ENCODE measurements at regions not wholly inside any gene's neighbourhood (a gene's known extent, or its start where the extent isn't known, plus 50 kb on each side); places are given as distances from the start of the nearest gene placed in this dataset.

GRCh38 chr18:78641689-78642231 lies 337.9 kb upstream of the SALL3 start:
- FAIRE-seq (no peak), DNase-seq (ENCODE audit: insufficient read length) (no peak)
- TF ChIP-seq POLR2A (IDR thresholded peaks at IDR 0.05; ENCODE audit: low read depth, low read length) (no peak), TAF1 (IDR thresholded peaks at IDR 0.05; ENCODE audit: borderline replicate concordance, low read depth, low read length) (no peak), POLR2AphosphoS5 (IDR thresholded peaks at IDR 0.05; ENCODE audit: low read depth, low read length) (no peak)

- DNase-seq (ENCODE audit: insufficient read length) (no peak), FAIRE-seq (no peak)
- TF ChIP-seq POLR2A (IDR thresholded peaks at IDR 0.05; ENCODE audit: low read depth, low read length) (no peak), TAF1 (IDR thresholded peaks at IDR 0.05; ENCODE audit: borderline replicate concordance, low read depth, low read length) (no peak)
Measured at GRCh38 chr18:78642296-78642951, 337.2 kb upstream of the SALL3 start.

- FAIRE-seq: no peak
- no peak for DNase-seq (ENCODE audit: insufficient read length)
- TF ChIP-seq POLR2A (IDR thresholded peaks at IDR 0.05; ENCODE audit: low read depth, low read length): no peak
- no peak for TF ChIP-seq TAF1 (IDR thresholded peaks at IDR 0.05; ENCODE audit: borderline replicate concordance, low read depth, low read length)
- TF ChIP-seq POLR2AphosphoS5 (IDR thresholded peaks at IDR 0.05; ENCODE audit: low read depth, low read length): no peak
Measured at GRCh38 chr18:78643004-78643403, 336.6 kb upstream of the SALL3 start.

GRCh38 chr18:78643981-78644380 lies 335.6 kb upstream of the SALL3 start:
- no peak for DNase-seq (ENCODE audit: insufficient read length)
- FAIRE-seq: no peak
- TF ChIP-seq TAF1 (IDR thresholded peaks at IDR 0.05; ENCODE audit: borderline replicate concordance, low read depth, low read length) (no peak), POLR2A (IDR thresholded peaks at IDR 0.05; ENCODE audit: low read depth, low read length) (no peak), POLR2AphosphoS5 (IDR thresholded peaks at IDR 0.05; ENCODE audit: low read depth, low read length) (no peak)

GRCh38 chr18:78645216-78645615 lies 334.4 kb upstream of the SALL3 start:
- TF ChIP-seq POLR2A (IDR thresholded peaks at IDR 0.05; ENCODE audit: low read depth, low read length) (no peak), TAF1 (IDR thresholded peaks at IDR 0.05; ENCODE audit: borderline replicate concordance, low read depth, low read length) (no peak), POLR2AphosphoS5 (IDR thresholded peaks at IDR 0.05; ENCODE audit: low read depth, low read length) (no peak)
- no peak for FAIRE-seq
- DNase-seq (ENCODE audit: insufficient read length): no peak

GRCh38 chr18:78647018-78647417 lies 332.6 kb upstream of the SALL3 start:
- TF ChIP-seq POLR2A (IDR thresholded peaks at IDR 0.05; ENCODE audit: low read depth, low read length) (no peak), POLR2AphosphoS5 (IDR thresholded peaks at IDR 0.05; ENCODE audit: low read depth, low read length) (no peak), TAF1 (IDR thresholded peaks at IDR 0.05; ENCODE audit: borderline replicate concordance, low read depth, low read length) (no peak)
- DNase-seq (ENCODE audit: insufficient read length): no peak
- FAIRE-seq: no peak

- no peak for TF ChIP-seq POLR2A (IDR thresholded peaks at IDR 0.05; ENCODE audit: low read depth, low read length)
- TF ChIP-seq TAF1 (IDR thresholded peaks at IDR 0.05; ENCODE audit: borderline replicate concordance, low read depth, low read length): no peak
- no peak for TF ChIP-seq POLR2AphosphoS5 (IDR thresholded peaks at IDR 0.05; ENCODE audit: low read depth, low read length)
- FAIRE-seq (no peak), DNase-seq (ENCODE audit: insufficient read length) (no peak)
Measured at GRCh38 chr18:78649421-78649820, 330.2 kb upstream of the SALL3 start.

GRCh38 chr18:78650926-78651325 lies 328.7 kb upstream of the SALL3 start:
- FAIRE-seq: no peak
- no peak for TF ChIP-seq POLR2AphosphoS5 (IDR thresholded peaks at IDR 0.05; ENCODE audit: low read depth, low read length)
- TF ChIP-seq TAF1 (IDR thresholded peaks at IDR 0.05; ENCODE audit: borderline replicate concordance, low read depth, low read length): no peak
- TF ChIP-seq POLR2A (IDR thresholded peaks at IDR 0.05; ENCODE audit: low read depth, low read length): no peak
- no peak for DNase-seq (ENCODE audit: insufficient read length)

GRCh38 chr18:78652001-78652545 lies 327.5 kb upstream of the SALL3 start:
- DNase-seq (ENCODE audit: insufficient read length): no peak
- TF ChIP-seq TAF1 (IDR thresholded peaks at IDR 0.05; ENCODE audit: borderline replicate concordance, low read depth, low read length) (no peak), POLR2A (IDR thresholded peaks at IDR 0.05; ENCODE audit: low read depth, low read length) (no peak), POLR2AphosphoS5 (IDR thresholded peaks at IDR 0.05; ENCODE audit: low read depth, low read length) (no peak)
- FAIRE-seq: no peak

GRCh38 chr18:78655921-78656320 lies 323.7 kb upstream of the SALL3 start:
- FAIRE-seq (no peak), DNase-seq (ENCODE audit: insufficient read length) (no peak)
- TF ChIP-seq POLR2A (IDR thresholded peaks at IDR 0.05; ENCODE audit: low read depth, low read length) (no peak), POLR2AphosphoS5 (IDR thresholded peaks at IDR 0.05; ENCODE audit: low read depth, low read length) (no peak), TAF1 (IDR thresholded peaks at IDR 0.05; ENCODE audit: borderline replicate concordance, low read depth, low read length) (no peak)

GRCh38 chr18:78656346-78656925 lies 323.2 kb upstream of the SALL3 start:
- TF ChIP-seq POLR2AphosphoS5 (IDR thresholded peaks at IDR 0.05; ENCODE audit: low read depth, low read length) (no peak), POLR2A (IDR thresholded peaks at IDR 0.05; ENCODE audit: low read depth, low read length) (no peak), TAF1 (IDR thresholded peaks at IDR 0.05; ENCODE audit: borderline replicate concordance, low read depth, low read length) (no peak)
- no peak for DNase-seq (ENCODE audit: insufficient read length)
- no peak for FAIRE-seq

- no peak for TF ChIP-seq POLR2AphosphoS5 (IDR thresholded peaks at IDR 0.05; ENCODE audit: low read depth, low read length)
- no peak for TF ChIP-seq TAF1 (IDR thresholded peaks at IDR 0.05; ENCODE audit: borderline replicate concordance, low read depth, low read length)
- no peak for TF ChIP-seq POLR2A (IDR thresholded peaks at IDR 0.05; ENCODE audit: low read depth, low read length)
- no peak for DNase-seq (ENCODE audit: insufficient read length)
- no peak for FAIRE-seq
Measured at GRCh38 chr18:78658531-78658930, 321.1 kb upstream of the SALL3 start.

Data from GM12892 (cell line).